ENCODE measurements at regions not wholly inside any gene's neighbourhood (a gene's known extent, or its start where the extent isn't known, plus 50 kb on each side); places are given as distances from the start of the nearest gene placed in this dataset.

DNA sequence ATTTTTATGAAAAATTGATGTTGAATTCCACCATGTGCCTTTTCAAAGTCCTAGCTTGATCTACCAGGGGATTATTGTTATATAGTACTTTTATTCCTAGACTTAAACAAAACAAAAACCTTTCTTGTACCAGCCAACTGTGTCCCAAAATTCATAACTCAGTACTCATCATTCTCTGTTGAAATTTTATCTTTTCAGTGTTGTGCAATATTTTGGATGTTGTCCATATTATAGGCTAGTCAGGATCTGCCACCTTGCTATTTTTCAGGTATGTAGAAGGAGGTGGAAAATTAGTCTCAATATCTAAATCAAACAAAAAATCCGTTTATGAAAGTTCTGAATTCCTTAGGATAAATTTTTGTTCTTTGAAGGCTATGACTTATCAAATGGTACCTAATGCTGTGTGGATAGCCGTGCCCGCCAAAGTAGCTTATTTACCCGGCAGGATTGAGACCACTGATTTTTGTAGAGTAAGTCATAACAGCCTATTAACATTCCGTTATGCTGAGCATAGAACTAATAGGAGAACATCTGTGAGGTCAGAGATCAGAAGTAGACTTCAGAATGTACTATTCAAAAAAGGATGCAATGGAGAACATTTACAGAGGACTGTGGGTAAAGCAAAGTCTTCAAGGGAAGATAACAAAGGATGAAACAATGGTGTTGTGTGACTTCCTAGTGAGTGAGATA, 304.7 kb downstream of the SOX4 start:
- H3K14ac ChIP-seq (replicated peaks; ENCODE audit: low read depth, low read length): no peak overlapping the region
- no peak overlapping the region for H4K91ac ChIP-seq (ENCODE audit: insufficient read depth, low read depth, low read length)
- DNase-seq (peak; percentile 87), ATAC-seq (ENCODE audit: low read depth) (peak; percentile 65)
- 0 out of 2 replicates have a peak overlapping the region, but pooled peaks have one; percentile 28 for H2BK20ac ChIP-seq (ENCODE audit: low read depth, low read length)
- H4K5ac ChIP-seq (ENCODE audit: low read depth, low read length): no peak overlapping the region
- dilution Hi-C loops (cut with HindIII; ENCODE audit: low sequenced_read_pairs, unreplicated experiment) (no loop called here), in situ Hi-C loops (cut with MboI; ENCODE audit: low sequenced_read_pairs) (no loop called here), intact Hi-C loops (cut with micrococcal nuclease) (no loop called here)
- no peaks in the 10 kb centered on the region for H3K27me3 ChIP-seq (ENCODE audit: control insufficient read depth, insufficient read depth, low read length)
- POLR2A ChIA-PET (ENCODE audit: unreplicated experiment): no interaction called here
- H4K20me1 ChIP-seq (ENCODE audit: insufficient read depth, low read length): no peaks in the 10 kb centered on the region
- H3K9me3 ChIP-seq (ENCODE audit: control insufficient read depth, insufficient read depth, low read length): no peaks in the 10 kb centered on the region
- no peak overlapping the region for H3K18ac ChIP-seq (ENCODE audit: low read depth, low read length)
- no peak overlapping the region for H2BK15ac ChIP-seq (ENCODE audit: low read depth, low read length)
- H3K56ac ChIP-seq (ENCODE audit: extremely low read depth, insufficient read depth, low read length): no peak overlapping the region
- H3K4me3 ChIP-seq (ENCODE audit: insufficient read depth, low read depth, low read length): no peak overlapping the region
- no peak overlapping the region for H2AFZ ChIP-seq (replicated peaks; ENCODE audit: low read length, poor library complexity)
- CTCF ChIA-PET: no interaction called here
- no peak overlapping the region for H3K4me2 ChIP-seq (ENCODE audit: low read depth, low read length)
- TF ChIP-seq RCOR1 (IDR thresholded peaks at IDR 0.05; ENCODE audit: insufficient replicate concordance, low read length): no peak
- TF ChIP-seq, protein P1, sequence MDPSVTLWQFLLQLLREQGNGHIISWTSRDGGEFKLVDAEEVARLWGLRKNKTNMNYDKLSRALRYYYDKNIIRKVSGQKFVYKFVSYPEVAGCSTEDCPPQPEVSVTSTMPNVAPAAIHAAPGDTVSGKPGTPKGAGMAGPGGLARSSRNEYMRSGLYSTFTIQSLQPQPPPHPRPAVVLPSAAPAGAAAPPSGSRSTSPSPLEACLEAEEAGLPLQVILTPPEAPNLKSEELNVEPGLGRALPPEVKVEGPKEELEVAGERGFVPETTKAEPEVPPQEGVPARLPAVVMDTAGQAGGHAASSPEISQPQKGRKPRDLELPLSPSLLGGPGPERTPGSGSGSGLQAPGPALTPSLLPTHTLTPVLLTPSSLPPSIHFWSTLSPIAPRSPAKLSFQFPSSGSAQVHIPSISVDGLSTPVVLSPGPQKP (IDR thresholded peaks at IDR 0.05; ENCODE audit: borderline replicate concordance, low read depth, low read length): no peak
- TF ChIP-seq CHD1 (IDR thresholded peaks at IDR 0.05; ENCODE audit: low read depth, low read length): no peak
- TF ChIP-seq RFX5 (IDR thresholded peaks at IDR 0.05; ENCODE audit: low read depth, low read length): no peak
- TF ChIP-seq POLR2A (IDR thresholded peaks at IDR 0.05; ENCODE audit: low read depth, low read length): no peak
- TF ChIP-seq, protein P2, sequence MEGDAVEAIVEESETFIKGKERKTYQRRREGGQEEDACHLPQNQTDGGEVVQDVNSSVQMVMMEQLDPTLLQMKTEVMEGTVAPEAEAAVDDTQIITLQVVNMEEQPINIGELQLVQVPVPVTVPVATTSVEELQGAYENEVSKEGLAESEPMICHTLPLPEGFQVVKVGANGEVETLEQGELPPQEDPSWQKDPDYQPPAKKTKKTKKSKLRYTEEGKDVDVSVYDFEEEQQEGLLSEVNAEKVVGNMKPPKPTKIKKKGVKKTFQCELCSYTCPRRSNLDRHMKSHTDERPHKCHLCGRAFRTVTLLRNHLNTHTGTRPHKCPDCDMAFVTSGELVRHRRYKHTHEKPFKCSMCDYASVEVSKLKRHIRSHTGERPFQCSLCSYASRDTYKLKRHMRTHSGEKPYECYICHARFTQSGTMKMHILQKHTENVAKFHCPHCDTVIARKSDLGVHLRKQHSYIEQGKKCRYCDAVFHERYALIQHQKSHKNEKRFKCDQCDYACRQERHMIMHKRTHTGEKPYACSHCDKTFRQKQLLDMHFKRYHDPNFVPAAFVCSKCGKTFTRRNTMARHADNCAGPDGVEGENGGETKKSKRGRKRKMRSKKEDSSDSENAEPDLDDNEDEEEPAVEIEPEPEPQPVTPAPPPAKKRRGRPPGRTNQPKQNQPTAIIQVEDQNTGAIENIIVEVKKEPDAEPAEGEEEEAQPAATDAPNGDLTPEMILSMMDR (conservative IDR thresholded peaks at IDR 0.05; ENCODE audit: low read depth, low read length): no peak
- TF ChIP-seq CEBPB (IDR thresholded peaks at IDR 0.05; ENCODE audit: low read depth, low read length): peak; percentile 93
- TF ChIP-seq SMC3 (IDR thresholded peaks at IDR 0.05; ENCODE audit: low read depth, low read length): no peak
- H3K4me1 ChIP-seq (ENCODE audit: control insufficient read depth, insufficient read depth, low read length): peaks cover 4% of the 10 kb centered on the region
- H3K79me1 ChIP-seq (ENCODE audit: low read depth in 1 of 2, low read length in 2 of 2): no peaks in the 10 kb centered on the region; a peak in 1 of 4 replicates
- no peak overlapping the region for H2AK5ac ChIP-seq (ENCODE audit: low read depth, low read length)
- no peaks in the 10 kb centered on the region for H3K36me3 ChIP-seq (ENCODE audit: control insufficient read depth, insufficient read depth, low read length)
- whole genome bisulfite sequencing, 2 experiments (ENCODE audit: extremely low coverage in 2 of 2, insufficient read length in 1 of 2): no CpG with 5 or more reads among the region's 5 CpGs
- no peak overlapping the region for H4K8ac ChIP-seq (ENCODE audit: low read depth in 2 of 2, low read length in 2 of 2)
- H2BK120ac ChIP-seq (ENCODE audit: low read depth, low read length): no peak overlapping the region
- no peaks in the 10 kb centered on the region for H3K9me1 ChIP-seq (ENCODE audit: insufficient read depth, low read length)
- no peak overlapping the region for H2BK5ac ChIP-seq (ENCODE audit: low read depth, low read length, poor library complexity, severe bottlenecking)
- no peak overlapping the region for H2AK9ac ChIP-seq (replicated peaks; ENCODE audit: low read depth, low read length, poor library complexity)
- H3K27ac ChIP-seq (ENCODE audit: insufficient read depth, low read length): no peak overlapping the region
- no peak overlapping the region for H3K23ac ChIP-seq (ENCODE audit: low read depth, low read length)
- H3K4ac ChIP-seq (ENCODE audit: low read depth, low read length): no peak overlapping the region
- no TSS peak for BruUV-seq (replicated peaks)
- no peak overlapping the region for H3K9ac ChIP-seq (ENCODE audit: low read depth, low read length)
